IPS-18a (cell line): ENCODE measurements at regions not wholly inside any gene's neighbourhood (a gene's known extent, or its start where the extent isn't known, plus 50 kb on each side); places are given as distances from the start of the nearest gene placed in this dataset.

Experiments
- H3K27ac ChIP-seq: one replicate; pipeline ENCODE4 v1.5.1; 2013; ENCODE audit warnings: low read length
- H3K27me3 ChIP-seq: one replicate; pipeline ENCODE4 v1.6.1; 2013; ENCODE audit warnings: mild to moderate bottlenecking, low read length; ENCODE audit not compliant: control insufficient read depth, insufficient read depth
- H3K36me3 ChIP-seq: one replicate; pipeline ENCODE4 v1.6.1; 2013; ENCODE audit warnings: low read depth, low read length; ENCODE audit not compliant: control insufficient read depth
- H3K4me1 ChIP-seq: one replicate; pipeline ENCODE4 v1.6.1; 2013; ENCODE audit warnings: low read depth, low read length; ENCODE audit not compliant: control insufficient read depth
- H3K4me3 ChIP-seq: one replicate; pipeline ENCODE4 v1.5.1; 2013; ENCODE audit warnings: low read length
- H3K9ac ChIP-seq: one replicate; pipeline ENCODE4 v1.6.1; 2013; ENCODE audit warnings: mild to moderate bottlenecking, low read length, moderate library complexity
- H3K9me3 ChIP-seq: one replicate; pipeline ENCODE4 v1.6.1; 2013; ENCODE audit warnings: low read depth, low read length; ENCODE audit not compliant: control insufficient read depth

GRCh38 chr7:108777966-108778365 lies 208.3 kb downstream of the DNAJB9 start:
- Histone ChIP-seq H3K36me3 (no peaks in the 10 kb centered on the region), H3K4me3 (no peak overlapping the region), H3K9ac (no peak overlapping the region), H3K9me3 (no peaks in the 10 kb centered on the region), H3K27me3 (no peaks in the 10 kb centered on the region), H3K4me1 (no peaks in the 10 kb centered on the region), H3K27ac (no peak overlapping the region)

GRCh38 chr7:108789451-108789850 lies 219.8 kb downstream of the DNAJB9 start:
- no peaks in the 10 kb centered on the region for H3K9me3 ChIP-seq

GRCh38 chr7:108794466-108794865 lies 224.8 kb downstream of the DNAJB9 start:
- H3K9me3 ChIP-seq, result no peaks in the 10 kb centered on the region
- H3K9ac ChIP-seq, result no peak overlapping the region
- H3K27ac ChIP-seq, result no peak overlapping the region
- H3K36me3 ChIP-seq, result no peaks in the 10 kb centered on the region
- no peaks in the 10 kb centered on the region for H3K27me3 ChIP-seq
- no peaks in the 10 kb centered on the region for H3K4me1 ChIP-seq
- H3K4me3 ChIP-seq, result no peak overlapping the region

More at GRCh38 chr7:108789451-108789850, 219.8 kb downstream of the DNAJB9 start:
- no peak overlapping the region for H3K9ac ChIP-seq
- H3K27ac ChIP-seq, result no peak overlapping the region
- no peaks in the 10 kb centered on the region for H3K36me3 ChIP-seq
- H3K4me3 ChIP-seq, result no peak overlapping the region
- no peaks in the 10 kb centered on the region for H3K4me1 ChIP-seq
- no peaks in the 10 kb centered on the region for H3K27me3 ChIP-seq

GRCh38 chr7:108802650-108803049 lies 233.0 kb downstream of the DNAJB9 start:
- Histone ChIP-seq H3K27me3 (no peaks in the 10 kb centered on the region), H3K27ac (no peak overlapping the region), H3K9me3 (no peaks in the 10 kb centered on the region), H3K9ac (no peak overlapping the region), H3K4me3 (no peak overlapping the region), H3K36me3 (no peaks in the 10 kb centered on the region), H3K4me1 (no peaks in the 10 kb centered on the region)

GRCh38 chr7:108805808-108806397 lies 236.2 kb downstream of the DNAJB9 start:
- no peak overlapping the region for H3K4me3 ChIP-seq
- H3K9me3 ChIP-seq, result no peaks in the 10 kb centered on the region
- no peaks in the 10 kb centered on the region for H3K36me3 ChIP-seq
- H3K9ac ChIP-seq, result no peak overlapping the region
- H3K4me1 ChIP-seq, result no peaks in the 10 kb centered on the region
- no peak overlapping the region for H3K27ac ChIP-seq
- no peaks in the 10 kb centered on the region for H3K27me3 ChIP-seq

- no peak overlapping the region for H3K4me3 ChIP-seq
- H3K27ac ChIP-seq, result no peak overlapping the region
- no peaks in the 10 kb centered on the region for H3K9me3 ChIP-seq
- H3K36me3 ChIP-seq, result no peaks in the 10 kb centered on the region
- no peaks in the 10 kb centered on the region for H3K4me1 ChIP-seq
- H3K27me3 ChIP-seq, result no peaks in the 10 kb centered on the region
- no peak overlapping the region for H3K9ac ChIP-seq
These were observed 239.0 kb downstream of the DNAJB9 start for GRCh38 chr7:108808549-108809266.

GRCh38 chr7:108809356-108809755 lies 239.7 kb downstream of the DNAJB9 start:
- Histone ChIP-seq H3K9me3 (no peaks in the 10 kb centered on the region), H3K9ac (no peak overlapping the region), H3K36me3 (no peaks in the 10 kb centered on the region), H3K4me3 (no peak overlapping the region), H3K27me3 (no peaks in the 10 kb centered on the region), H3K27ac (no peak overlapping the region), H3K4me1 (no peaks in the 10 kb centered on the region)

- no peak overlapping the region for H3K9ac ChIP-seq
- H3K4me1 ChIP-seq, result no peaks in the 10 kb centered on the region
- H3K9me3 ChIP-seq, result no peaks in the 10 kb centered on the region
- no peaks in the 10 kb centered on the region for H3K36me3 ChIP-seq
- no peaks in the 10 kb centered on the region for H3K27me3 ChIP-seq
- H3K4me3 ChIP-seq, result no peak overlapping the region
- H3K27ac ChIP-seq, result no peak overlapping the region
These were observed 241.2 kb downstream of the DNAJB9 start for GRCh38 chr7:108810756-108811385.

GRCh38 chr7:108813251-108814014 lies 243.8 kb downstream of the DNAJB9 start:
- no peak overlapping the region for H3K27ac ChIP-seq
- H3K4me1 ChIP-seq, result no peaks in the 10 kb centered on the region
- H3K36me3 ChIP-seq, result no peaks in the 10 kb centered on the region
- no peak overlapping the region for H3K4me3 ChIP-seq
- H3K27me3 ChIP-seq, result no peaks in the 10 kb centered on the region
- no peaks in the 10 kb centered on the region for H3K9me3 ChIP-seq
- H3K9ac ChIP-seq, result no peak overlapping the region

GRCh38 chr7:108815815-108816214 lies 246.1 kb downstream of the DNAJB9 start:
- Histone ChIP-seq H3K27ac (no peak overlapping the region), H3K36me3 (no peaks in the 10 kb centered on the region), H3K4me1 (no peaks in the 10 kb centered on the region), H3K27me3 (no peaks in the 10 kb centered on the region), H3K9me3 (no peaks in the 10 kb centered on the region), H3K4me3 (no peak overlapping the region), H3K9ac (no peak overlapping the region)

GRCh38 chr7:108818742-108819141 lies 249.1 kb downstream of the DNAJB9 start:
- Histone ChIP-seq H3K9ac (no peak overlapping the region), H3K36me3 (no peaks in the 10 kb centered on the region), H3K27ac (no peak overlapping the region), H3K4me3 (no peak overlapping the region), H3K27me3 (no peaks in the 10 kb centered on the region), H3K9me3 (no peaks in the 10 kb centered on the region), H3K4me1 (no peaks in the 10 kb centered on the region)
